ENCODE measurements at regions not wholly inside any gene's neighbourhood (a gene's known extent, or its start where the extent isn't known, plus 50 kb on each side); places are given as distances from the start of the nearest gene placed in this dataset.

- TF ChIP-seq EED (IDR thresholded peaks at IDR 0.05; ENCODE audit: low read depth) (no peak), CEBPZ (IDR thresholded peaks at IDR 0.05; ENCODE audit: low read depth, low read length) (no peak)
Measured at GRCh38 chr1:233738396-233738795, 124.5 kb downstream of the KCNK1 start (continued).

- no peak overlapping the region for H2AFZ ChIP-seq (ENCODE audit: control insufficient read depth, low read depth, low read length)
Measured at GRCh38 chr1:233738850-233739249, 124.9 kb downstream of the KCNK1 start.

More at GRCh38 chr1:233738850-233739249, 124.9 kb downstream of the KCNK1 start:
- H4K20me1 ChIP-seq (ENCODE audit: control insufficient read depth, insufficient read depth): no peaks in the 10 kb centered on the region
- FAIRE-seq (no peak), DNase-seq (ENCODE audit: low read depth, low spot score) (no peak), ATAC-seq (no peak)
- no peaks in the 10 kb centered on the region for H3K36me3 ChIP-seq (ENCODE audit: control insufficient read depth in 2 of 2, insufficient read depth in 2 of 2, low read length in 1 of 2)
- TF ChIP-seq ETV6 (conservative IDR thresholded peaks at IDR 0.05 in 1 of 2, IDR thresholded peaks at IDR 0.05 in 1 of 2; ENCODE audit: borderline replicate concordance in 1 of 2, low read depth in 1 of 2): no peak
- TF ChIP-seq CHD1 (IDR thresholded peaks at IDR 0.05; ENCODE audit: low read depth, low read length): no peak
- TF ChIP-seq ZNF274 (IDR thresholded peaks at IDR 0.05; ENCODE audit: insufficient read depth, insufficient read length): no peak
- no peak for TF ChIP-seq HDAC2 (IDR thresholded peaks at IDR 0.05)
- H3K27ac ChIP-seq (ENCODE audit: control insufficient read depth, insufficient read depth): no peak overlapping the region
- ChIA-PET CTCF (interaction anchor here (0.6 kb wide), 1 partner anchor 47 kb away, joined by 4 read pairs; no protein-coding TSS in a partner anchor), POLR2A (no interaction called here), RAD21 (ENCODE audit: unreplicated experiment) (no interaction called here), SMC1A (ENCODE audit: uncharacterized antibody, unreplicated experiment) (interaction anchor here (1.5 kb wide), 1 partner anchor 44 kb away, joined by 3 read pairs; no protein-coding TSS in a partner anchor)
- in situ Hi-C loops (cut with MboI) (no loop called here), intact Hi-C loops (cut with micrococcal nuclease; ENCODE audit: unreplicated experiment) (no loop called here)
- H3K9ac ChIP-seq (ENCODE audit: control insufficient read depth, insufficient read depth, low read length): no peak overlapping the region
- BruUV-seq (replicated peaks): no TSS peak
- no peak overlapping the region for H3K4me2 ChIP-seq (ENCODE audit: control insufficient read depth, insufficient read depth)
- H3K9me3 ChIP-seq (replicated peaks; ENCODE audit: control insufficient read depth, insufficient read depth, low read length): no peaks in the 10 kb centered on the region
- WGBS (ENCODE audit: insufficient coverage, insufficient replicate concordance, low lambda C conversion rate, missing lambda C conversion rate): 59% methylated on average over 14 of the region's 14 CpGs
- no peaks in the 10 kb centered on the region for H3K4me1 ChIP-seq (ENCODE audit: control insufficient read depth, insufficient read depth, low read length)
- H3K4me3 ChIP-seq: no peak overlapping the region
- no peaks in the 10 kb centered on the region for H3K27me3 ChIP-seq (replicated peaks in 1 of 2; ENCODE audit: control insufficient read depth in 2 of 2, insufficient read depth in 2 of 2, low read length in 1 of 2)
- no peaks in the 10 kb centered on the region for H3K79me2 ChIP-seq (ENCODE audit: control insufficient read depth, insufficient read depth, low read length)

Measured in GM12878 (cell line).